HG03097 (cell line): ENCODE measurements at regions not wholly inside any gene's neighbourhood (a gene's known extent, or its start where the extent isn't known, plus 50 kb on each side); places are given as distances from the start of the nearest gene placed in this dataset.

Experiments used
- ATAC-seq: cut with Tn5 transposase; IDR thresholded peaks from one replicate; pipeline ENCODE4 v1.9.1; 2021; ENCODE audit not compliant: unreplicated experiment, low FRiP score

- no peak for ATAC-seq
Measured at GRCh38 chr4:96164814-96165351, 325.0 kb downstream of the PDHA2 start.

GRCh38 chr4:96166806-96167205, 326.9 kb downstream of the PDHA2 start:
- no peak for ATAC-seq

DNA sequence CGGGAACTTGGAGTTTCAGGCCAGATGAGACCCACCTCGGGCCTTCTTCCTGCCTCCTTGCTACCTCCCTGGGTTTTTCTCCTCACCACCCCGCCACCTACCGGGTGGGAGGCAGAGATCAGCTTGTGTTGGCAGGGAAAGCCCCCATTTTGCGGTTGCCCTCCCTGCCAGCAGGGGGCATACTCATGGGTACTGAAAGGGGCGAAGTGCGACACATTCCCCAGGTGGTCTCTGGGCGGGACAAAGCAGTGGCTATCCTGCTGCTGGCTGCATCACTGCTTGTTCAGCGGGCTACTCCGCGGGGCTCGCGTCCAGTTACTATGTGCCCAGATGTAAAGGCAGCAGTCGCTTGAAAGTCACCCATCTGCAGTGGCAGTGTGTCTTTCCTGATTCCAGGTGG, 330.3 kb downstream of the PDHA2 start:
- ATAC-seq = no peak

- ATAC-seq = no peak
Measured at GRCh38 chr4:96173756-96174155, 333.9 kb downstream of the PDHA2 start.

- no peak for ATAC-seq
Measured at GRCh38 chr4:96175871-96176270, 336.0 kb downstream of the PDHA2 start.

DNA sequence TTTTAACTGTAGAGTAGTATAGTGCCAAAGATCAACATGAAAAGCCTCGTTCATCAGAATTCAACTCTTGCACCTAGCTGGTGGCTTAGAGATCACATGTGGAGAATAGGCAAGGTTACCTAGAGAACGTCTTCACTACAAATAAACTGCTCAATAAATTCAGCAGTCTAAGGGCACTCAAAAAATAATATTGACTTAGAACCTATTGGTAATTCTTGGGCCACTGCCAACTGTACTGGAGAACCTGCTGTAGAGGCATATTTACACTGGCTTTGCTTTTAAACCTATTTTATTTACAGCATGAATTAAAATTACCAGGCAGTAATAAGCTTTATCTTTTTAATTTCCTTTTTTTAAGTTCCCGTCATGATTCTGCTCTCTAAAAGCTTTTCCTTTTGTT, 343.7 kb downstream of the PDHA2 start:
- no peak for ATAC-seq

DNA sequence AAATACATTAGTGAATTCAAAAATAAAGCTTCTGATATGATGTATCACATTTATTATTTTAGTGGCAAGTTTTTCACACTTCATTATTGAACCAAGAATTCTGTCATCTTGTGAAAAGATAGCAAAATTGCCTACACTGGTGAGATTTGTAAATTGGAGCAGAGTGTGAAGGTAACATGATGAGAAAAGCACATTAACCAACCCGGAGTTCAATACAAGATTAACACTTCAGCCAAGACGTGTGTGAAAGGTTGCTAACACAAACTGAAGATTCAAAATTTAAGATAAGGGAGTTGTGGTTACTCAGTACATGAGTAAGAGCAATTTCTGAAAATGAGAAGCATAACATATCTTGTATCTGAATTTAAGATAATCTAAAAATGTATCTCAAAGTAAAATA, 346.7 kb downstream of the PDHA2 start:
- no peak for ATAC-seq

GRCh38 chr4:96189761-96190160, 349.9 kb downstream of the PDHA2 start:
- no peak for ATAC-seq

DNA sequence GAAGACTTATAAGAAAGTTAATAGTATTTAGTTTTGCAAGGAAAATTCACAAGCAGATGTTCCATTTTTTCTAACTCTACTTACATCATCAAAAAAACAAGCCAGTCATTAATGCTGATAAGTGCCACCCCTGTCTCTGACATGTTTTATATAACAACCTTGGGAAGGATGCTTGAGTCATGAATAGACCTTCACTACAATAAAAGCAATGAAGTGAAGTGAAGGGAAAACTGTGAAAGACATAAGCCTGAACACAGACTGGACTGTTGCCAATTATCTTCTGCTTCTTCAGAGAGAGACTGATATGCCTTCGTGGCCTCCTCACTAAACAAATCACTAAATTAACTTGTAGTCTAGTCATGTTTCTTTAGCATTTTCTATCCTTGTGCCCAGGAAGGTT, 353.2 kb downstream of the PDHA2 start:
- no peak for ATAC-seq

DNA sequence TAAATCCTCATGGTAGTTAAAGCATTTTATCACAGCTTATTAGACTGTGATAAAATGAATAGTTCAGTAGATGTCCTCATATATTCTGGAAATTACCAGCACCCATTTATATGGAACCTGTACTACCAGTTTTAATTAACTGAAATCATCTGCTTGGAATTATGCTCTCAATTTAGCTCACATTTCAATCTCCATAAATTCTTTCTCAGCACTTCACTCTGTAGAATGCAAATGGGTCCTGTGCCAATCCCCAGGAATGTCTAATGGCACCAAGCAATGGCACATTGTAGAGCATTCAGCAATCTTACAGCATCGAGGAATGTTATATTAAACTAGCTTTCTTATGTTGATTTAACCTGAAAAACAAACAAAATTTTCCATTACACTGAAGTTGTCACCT, 355.1 kb downstream of the PDHA2 start:
- ATAC-seq = no peak

DNA sequence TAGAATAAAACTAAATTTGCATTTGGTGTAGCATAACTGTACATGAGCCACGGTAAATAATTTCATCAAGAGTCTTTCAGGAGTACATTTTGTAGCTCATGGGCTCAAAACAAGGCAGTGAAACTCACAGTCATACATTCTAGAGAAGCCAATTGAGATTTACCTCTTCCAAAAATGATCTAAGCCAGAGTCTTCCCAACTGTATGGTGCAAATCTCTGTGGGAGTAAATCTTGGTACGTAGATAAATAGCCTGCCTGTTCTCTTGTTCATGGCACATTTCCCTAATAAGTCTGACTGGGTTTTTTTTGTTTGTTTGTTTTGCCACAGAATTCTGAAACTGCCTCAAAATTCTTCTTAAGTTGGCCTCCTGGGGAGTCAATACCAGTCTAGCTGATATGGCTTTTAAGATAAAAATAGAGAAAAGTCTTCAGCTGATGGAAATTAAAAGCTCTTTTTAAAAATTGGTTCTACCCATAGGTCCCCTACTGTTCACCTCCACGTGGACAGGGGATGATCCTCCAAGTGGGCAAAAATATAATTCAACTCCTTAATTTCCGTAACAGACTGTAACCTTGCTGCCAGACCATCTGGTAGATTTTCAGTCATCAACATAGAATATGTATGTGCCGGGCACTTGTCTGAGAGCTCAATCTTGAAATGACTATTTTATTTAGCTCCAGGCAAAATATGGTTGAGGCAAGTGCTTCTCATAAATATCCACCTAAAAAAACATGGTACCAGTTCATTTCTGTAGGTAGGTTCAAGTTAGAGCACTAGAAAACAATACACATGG, 365.4 kb downstream of the PDHA2 start:
- ATAC-seq = no peak

DNA sequence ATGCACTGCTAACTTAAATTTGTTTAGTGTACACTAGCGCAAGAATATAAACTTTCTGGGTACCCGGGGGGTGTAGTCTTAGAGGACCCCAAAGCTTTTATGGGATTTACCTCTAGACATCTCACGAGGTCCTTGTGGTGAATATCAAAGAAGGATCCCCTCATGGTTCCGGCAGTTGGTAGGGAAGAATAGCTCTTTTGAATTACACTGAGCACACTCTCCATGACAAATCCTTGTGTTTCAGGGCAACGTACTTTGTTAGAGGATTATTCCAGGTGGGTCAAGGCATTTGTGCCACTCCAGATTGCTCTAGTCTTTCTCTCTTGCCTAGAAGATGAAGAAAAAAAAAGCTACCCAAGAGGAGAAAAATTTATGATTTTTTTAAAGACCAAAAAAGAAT, 387.6 kb downstream of the PDHA2 start:
- ATAC-seq = no peak

- ATAC-seq = no peak
Measured at GRCh38 chr4:96228463-96228862, 388.6 kb downstream of the PDHA2 start.

DNA sequence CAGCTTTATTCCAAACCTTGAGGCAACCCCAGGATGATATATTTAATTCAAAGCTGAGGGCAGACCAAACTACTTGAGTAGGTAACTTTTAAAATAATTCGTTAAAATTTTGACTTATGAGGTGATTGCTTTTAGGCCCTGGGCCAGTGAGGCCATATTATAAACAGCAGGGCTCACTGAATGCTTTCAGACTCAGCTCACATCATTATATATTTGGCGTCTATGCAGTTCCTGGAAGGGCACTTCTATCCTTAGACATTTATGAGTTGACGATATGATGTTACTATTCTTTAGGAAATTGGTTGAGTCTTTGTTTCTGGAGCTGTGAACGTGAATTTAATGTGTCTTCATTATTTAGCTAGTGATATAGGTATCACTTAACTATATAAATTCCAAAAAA, 400.1 kb downstream of the PDHA2 start:
- ATAC-seq = no peak

- ATAC-seq = no peak
Measured at GRCh38 chr4:96241819-96242218, 401.9 kb downstream of the PDHA2 start.

GRCh38 chr4:96247096-96247495, 407.2 kb downstream of the PDHA2 start:
- ATAC-seq = no peak

- no peak for ATAC-seq
Measured at GRCh38 chr4:96248225-96248624, 408.3 kb downstream of the PDHA2 start.

- no peak for ATAC-seq
Measured at GRCh38 chr4:96260064-96260682, 420.3 kb downstream of the PDHA2 start.

DNA sequence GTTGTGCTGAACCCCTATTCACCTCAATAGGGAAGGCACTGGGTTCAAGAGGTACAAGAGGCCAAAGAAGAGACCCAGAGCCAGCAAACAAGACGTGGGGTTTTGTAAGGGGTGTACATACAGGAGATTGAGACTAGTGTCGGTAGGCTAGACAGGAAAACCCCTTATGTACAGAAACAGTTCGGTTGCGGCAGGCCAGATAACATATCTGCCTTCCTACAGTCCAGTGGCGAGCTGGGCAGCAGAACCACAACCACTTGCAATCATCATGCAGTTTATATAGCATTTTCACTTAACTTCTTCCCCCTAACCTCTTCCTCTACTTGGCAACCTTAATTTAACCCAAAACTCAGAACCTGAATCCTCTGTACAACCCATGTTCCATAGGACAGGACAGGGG, 422.2 kb downstream of the PDHA2 start:
- no peak for ATAC-seq

- no peak for ATAC-seq
Measured at GRCh38 chr4:96263291-96263690, 423.4 kb downstream of the PDHA2 start.

- ATAC-seq = no peak
Measured at GRCh38 chr4:96264941-96265463, 425.1 kb downstream of the PDHA2 start.

DNA sequence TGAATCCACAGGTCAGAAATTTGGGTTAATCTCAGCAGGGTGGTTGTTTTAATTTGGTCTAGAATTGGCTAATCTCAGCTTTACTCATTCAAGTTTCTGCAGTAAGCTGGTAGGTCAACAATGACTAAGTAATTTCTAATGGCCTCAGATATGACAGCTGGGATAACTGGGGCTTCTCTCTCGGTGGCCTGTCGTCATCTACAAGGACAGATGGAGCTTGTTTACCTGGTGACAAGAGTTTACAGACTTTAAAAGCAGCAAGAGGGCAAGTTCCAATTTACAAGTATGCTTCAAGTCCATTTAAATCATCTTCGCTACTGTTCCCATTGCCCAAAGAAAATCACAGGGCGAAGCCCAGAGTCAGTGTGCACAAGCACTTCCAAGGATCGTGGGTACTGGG, 453.9 kb downstream of the PDHA2 start:
- ATAC-seq = no peak
